Heart left ventricle (tissue), 13 donors: ENCODE measurements at regions not wholly inside any gene's neighbourhood (a gene's known extent, or its start where the extent isn't known, plus 50 kb on each side); places are given as distances from the start of the nearest gene placed in this dataset.

ENCODE experiments used
- CTCF ChIP-seq, 12 donors: fragments of 200-600 bp; sonication (generic) in 4 of 12; IDR thresholded peaks; one replicate each; pipeline versions ENCODE4 v1.5.0 to v1.8.0; 2018 to 2022; ENCODE audit warnings: antibody characterized with exemption in 12 of 12, mild to moderate bottlenecking in 5 of 12
- POLR2A ChIP-seq, 2 donors: fragments of 450-650 bp; IDR thresholded peaks; one replicate each; pipeline ENCODE4 v1.6.1; 2017; ENCODE audit warnings: antibody characterized with exemption in 2 of 2, mild to moderate bottlenecking in 2 of 2, moderate library complexity in 2 of 2
- donor health status: ischemic (EF 13 %, LVEDD 7.1; RV severe dilation, severe dysfunction).
- donor health status: DM: no; HTN: yes; CAD: no.
- donor health status: DM: no; HTN: no; CAD: no.
- donor health status: ischemic (EF 25% LVEDD 6.9; RV normal size, moderate dysfunction).
- donor health status: ischemic (EF 25% LVEDD 5.7; RV mildly dilated, moderate dysfunction).
- donor health status: ischemic (EF 35%, LVEDD 5.7; RV mildly dilated, moderate dysfunction).
- donor health status: nonischemic (EF 11% LVEDD 7.7; RV severe dilation, severe dysfunction).
- donor health status: DM: yes; HTN: yes; CAD: no.
- donor health status: PGD.
- donor health status: ischemic (EF 29% LVEDD 5.4; RV normal size, mild dysfunction).
- donor health status: nonischemic (EF 23%, LVEDD 6.1; RV moderate dilation, normal function).

GRCh38 chr9:8207596-8207995 is 408.0 kb upstream of the DMAC1 start:
- no peak for TF ChIP-seq CTCF (IDR thresholded peaks at IDR 0.05)
- TF ChIP-seq POLR2A (IDR thresholded peaks at IDR 0.05) = no peak
